GM18861 (cell line): ENCODE measurements at regions not wholly inside any gene's neighbourhood (a gene's known extent, or its start where the extent isn't known, plus 50 kb on each side); places are given as distances from the start of the nearest gene placed in this dataset.
"Not testable (repeated sequence)": the region's sequence is repeated elsewhere in the genome, so short reads cannot be mapped to it uniquely, and the experiment has no call there.

Experiments
- ATAC-seq: cut with Tn5 transposase; IDR thresholded peaks from one replicate; pipeline ENCODE4 v1.9.1; 2021; ENCODE audit not compliant: unreplicated experiment

- no peak for ATAC-seq
Observed at GRCh38 chr10:30534465-30535144, 94.9 kb downstream of the LYZL2 start.

GRCh38 chr10:30531751-30532530 is 97.6 kb downstream of the LYZL2 start:
- no peak for ATAC-seq

- peak; percentile 58 for ATAC-seq
Observed at GRCh38 chr10:30529373-30529998, 95.5 kb downstream of the MAP3K8 start.

- no peak for ATAC-seq
Observed at GRCh38 chr10:30528429-30528786, 94.4 kb downstream of the MAP3K8 start.

GRCh38 chr10:30527623-30528428 is 93.8 kb downstream of the MAP3K8 start:
- ATAC-seq: no peak

GRCh38 chr10:30522661-30523078 is 88.7 kb downstream of the MAP3K8 start:
- not testable (repeated sequence) for ATAC-seq

GRCh38 chr10:30518907-30519306 is 84.9 kb downstream of the MAP3K8 start:
- ATAC-seq: no peak
